MCF 10A (cell line): ENCODE measurements at regions not wholly inside any gene's neighbourhood (a gene's known extent, or its start where the extent isn't known, plus 50 kb on each side); places are given as distances from the start of the nearest gene placed in this dataset.

ENCODE experiments used
- BruUV-seq: library from RNA; stranded (reverse); fragments of 400-500 nt; replicated peaks from 2 replicates; lab custom pipeline; 2021; lab: Mats Ljungman, UMichigan
- CTCF ChIA-PET: fragments of 300-600 bp; sonication (Branson Sonifier 250); formaldehyde crosslinking; extraction: SDS; loops from one replicate; lab custom pipeline; 2021; ENCODE audit warnings: antibody characterized with exemption, inconsistent platforms; lab: Yijun Ruan, JAX
- POLR2A ChIA-PET: fragments of 300-600, 350-650 bp; sonication (Branson Sonifier 250); formaldehyde crosslinking; extraction: SDS; loops from one replicate; lab custom pipeline; 2020; ENCODE audit warnings: antibody characterized with exemption, inconsistent platforms; lab: Yijun Ruan, JAX
- DNase-seq: peaks from one replicate; pipeline ENCODE4 v3.0.0-alpha.2; 2018; ENCODE audit not compliant: unreplicated experiment
- H3K27ac Mint-ChIP-seq: one replicate; pipeline ENCODE4 v1.8.0; 2022; ENCODE audit warnings: mild to moderate bottlenecking, low read depth, mixed read lengths; ENCODE audit not compliant: unreplicated experiment
- H3K27me3 Mint-ChIP-seq: one replicate; pipeline ENCODE4 v1.8.0; 2022; ENCODE audit warnings: mixed read lengths; ENCODE audit not compliant: insufficient read depth, unreplicated experiment
- H3K36me3 Mint-ChIP-seq: one replicate; pipeline ENCODE4 v1.8.0; 2022; ENCODE audit warnings: mild to moderate bottlenecking, moderate library complexity, mixed read lengths; ENCODE audit not compliant: insufficient read depth, unreplicated experiment
- H3K4me1 Mint-ChIP-seq: one replicate; pipeline ENCODE4 v1.8.0; 2022; ENCODE audit warnings: mixed read lengths; ENCODE audit not compliant: insufficient read depth, unreplicated experiment
- H3K4me3 Mint-ChIP-seq: one replicate; pipeline ENCODE4 v1.8.0; 2022; ENCODE audit warnings: mild to moderate bottlenecking, moderate library complexity, mixed read lengths; ENCODE audit not compliant: unreplicated experiment
- H3K9me3 Mint-ChIP-seq: one replicate; pipeline ENCODE4 v1.8.0; 2022; ENCODE audit warnings: mixed read lengths; ENCODE audit not compliant: unreplicated experiment
- intact Hi-C: fragments of 100-400 bp; cut with micrococcal nuclease; formaldehyde crosslinking; loops from 2 replicates; pipeline ENCODE4 v1.14.1; 2022
- TF ChIP-seq, protein P1 (sequence below): fragments of 200-600 bp; IDR thresholded peaks from one replicate; pipeline ENCODE4 v1.8.0; 2022; ENCODE audit warnings: antibody characterized with exemption, mild to moderate bottlenecking; ENCODE audit not compliant: unreplicated experiment

DNA sequence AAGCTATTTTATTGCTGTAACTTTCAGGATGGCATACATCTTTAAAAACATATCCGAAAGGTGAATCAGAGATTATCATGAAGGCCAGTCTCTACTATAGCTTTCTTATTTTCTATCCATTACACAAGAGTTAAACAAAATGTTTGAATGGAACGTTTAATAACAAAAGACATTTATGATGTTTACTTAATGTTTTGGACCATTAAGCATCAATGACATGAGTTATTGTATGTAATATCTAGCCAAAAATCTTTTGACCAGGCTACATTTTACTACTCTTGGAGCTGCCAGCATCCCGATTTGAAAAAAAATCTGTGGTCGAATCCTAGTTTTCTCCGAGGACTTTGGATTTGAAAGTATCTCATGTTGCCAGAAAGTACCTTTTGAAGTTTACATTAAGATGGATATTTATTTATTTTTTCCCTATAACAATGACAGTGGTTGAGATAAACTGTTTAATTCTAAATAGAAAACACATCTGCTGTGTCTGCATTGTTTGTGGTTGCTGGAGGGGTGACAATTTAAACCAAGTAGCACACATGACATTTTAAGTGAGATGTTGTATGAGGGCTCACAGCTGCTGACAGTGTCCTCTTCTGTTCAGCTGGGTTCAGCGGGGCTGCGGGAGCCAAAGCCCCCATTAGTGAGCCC, 293.7 kb upstream of the TCF21 start:
- H3K27me3 Mint-ChIP-seq: no peaks in the 10 kb centered on the region
- no peaks in the 10 kb centered on the region for H3K36me3 Mint-ChIP-seq
- BruUV-seq: no TSS peak
- no peak overlapping the region for H3K27ac Mint-ChIP-seq
- intact Hi-C loops: no loop called here
- no peak overlapping the region for H3K4me3 Mint-ChIP-seq
- CTCF ChIA-PET: interaction anchor here (0.7 to 1.6 kb wide), 5 partner anchors 9 to 404 kb away, joined by 3 to 6 read pairs (median 3); no protein-coding TSS in a partner anchor
- DNase-seq: no peak
- H3K9me3 Mint-ChIP-seq: no peaks in the 10 kb centered on the region
- TF ChIP-seq, protein P1, sequence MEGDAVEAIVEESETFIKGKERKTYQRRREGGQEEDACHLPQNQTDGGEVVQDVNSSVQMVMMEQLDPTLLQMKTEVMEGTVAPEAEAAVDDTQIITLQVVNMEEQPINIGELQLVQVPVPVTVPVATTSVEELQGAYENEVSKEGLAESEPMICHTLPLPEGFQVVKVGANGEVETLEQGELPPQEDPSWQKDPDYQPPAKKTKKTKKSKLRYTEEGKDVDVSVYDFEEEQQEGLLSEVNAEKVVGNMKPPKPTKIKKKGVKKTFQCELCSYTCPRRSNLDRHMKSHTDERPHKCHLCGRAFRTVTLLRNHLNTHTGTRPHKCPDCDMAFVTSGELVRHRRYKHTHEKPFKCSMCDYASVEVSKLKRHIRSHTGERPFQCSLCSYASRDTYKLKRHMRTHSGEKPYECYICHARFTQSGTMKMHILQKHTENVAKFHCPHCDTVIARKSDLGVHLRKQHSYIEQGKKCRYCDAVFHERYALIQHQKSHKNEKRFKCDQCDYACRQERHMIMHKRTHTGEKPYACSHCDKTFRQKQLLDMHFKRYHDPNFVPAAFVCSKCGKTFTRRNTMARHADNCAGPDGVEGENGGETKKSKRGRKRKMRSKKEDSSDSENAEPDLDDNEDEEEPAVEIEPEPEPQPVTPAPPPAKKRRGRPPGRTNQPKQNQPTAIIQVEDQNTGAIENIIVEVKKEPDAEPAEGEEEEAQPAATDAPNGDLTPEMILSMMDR: no peak
- H3K4me1 Mint-ChIP-seq: peaks cover 26% of the 10 kb centered on the region
- POLR2A ChIA-PET: no interaction called here

- intact Hi-C loops: loop anchor here (5.0 kb wide), 1 partner anchor 310 kb away; no protein-coding TSS in a partner anchor
- POLR2A ChIA-PET: no interaction called here
- CTCF ChIA-PET: interaction anchor here (0.7 kb wide), 1 partner anchor 314 kb away, joined by 3 read pairs; no protein-coding TSS in a partner anchor
- peak overlapping the region; percentile 75 for H3K27ac Mint-ChIP-seq
- TF ChIP-seq, protein P1: no peak
- no peaks in the 10 kb centered on the region for H3K9me3 Mint-ChIP-seq
- H3K27me3 Mint-ChIP-seq: no peaks in the 10 kb centered on the region
- H3K4me1 Mint-ChIP-seq: no peaks in the 10 kb centered on the region
- no peaks in the 10 kb centered on the region for H3K36me3 Mint-ChIP-seq
- BruUV-seq: no TSS peak
- no peak overlapping the region for H3K4me3 Mint-ChIP-seq
- no peak for DNase-seq
Observed at GRCh38 chr6:133606852-133607251, 282.1 kb upstream of the TCF21 start.

DNA sequence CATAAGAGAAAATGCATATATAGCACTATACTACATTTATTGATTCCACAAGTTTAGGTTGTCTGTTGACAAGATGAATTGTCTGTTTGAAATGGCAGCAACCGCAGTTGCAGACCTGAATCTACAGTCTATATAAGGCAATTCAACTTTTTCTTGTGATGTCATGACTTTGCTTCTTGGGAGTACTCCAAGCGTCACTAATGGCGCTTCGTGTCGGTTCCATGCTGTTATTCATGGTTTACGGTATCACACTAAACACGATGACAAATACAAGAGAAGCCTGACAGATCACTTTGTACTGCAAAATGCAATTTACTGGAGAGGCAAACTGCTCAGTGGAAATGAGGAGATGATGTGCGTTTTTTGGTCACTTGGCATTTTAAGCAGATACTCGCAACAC, 280.3 kb upstream of the TCF21 start:
- Mint-ChIP-seq H3K36me3 (no peaks in the 10 kb centered on the region), H3K9me3 (no peaks in the 10 kb centered on the region), H3K4me1 (no peaks in the 10 kb centered on the region), H3K27ac (peak overlapping the region; percentile 40), H3K27me3 (no peaks in the 10 kb centered on the region), H3K4me3 (no peak overlapping the region)
- CTCF ChIA-PET: interaction anchor here (0.6 to 0.9 kb wide), 4 partner anchors 36 to 587 kb away, joined by 3 to 4 read pairs (median 3); no protein-coding TSS in a partner anchor
- BruUV-seq: no TSS peak
- TF ChIP-seq, protein P1: no peak
- POLR2A ChIA-PET: interaction anchor here (1.0 to 2.9 kb wide), 5 partner anchors 10 to 501 kb away, joined by 3 to 23 read pairs (median 3); no protein-coding TSS in a partner anchor
- intact Hi-C loops: loop anchor here (1.0 to 5.0 kb wide), 3 partner anchors 17 to 309 kb away; no protein-coding TSS in a partner anchor
- no peak for DNase-seq

GRCh38 chr6:133609415-133610226, 279.3 kb upstream of the TCF21 start:
- DNase-seq: peak; percentile 100
- no peak overlapping the region for H3K27ac Mint-ChIP-seq
- BruUV-seq: no TSS peak
- CTCF ChIA-PET: interaction anchor here (0.6 to 0.9 kb wide), 4 partner anchors 20 to 312 kb away, joined by 3 to 4 read pairs (median 3); no protein-coding TSS in a partner anchor
- no peaks in the 10 kb centered on the region for H3K9me3 Mint-ChIP-seq
- H3K4me1 Mint-ChIP-seq: no peaks in the 10 kb centered on the region
- intact Hi-C loops: loop anchor here (1.0 to 5.0 kb wide), 5 partner anchors 18 to 308 kb away; no protein-coding TSS in a partner anchor
- TF ChIP-seq, protein P1: no peak
- no peaks in the 10 kb centered on the region for H3K36me3 Mint-ChIP-seq
- POLR2A ChIA-PET: interaction anchor here (0.7 to 2.9 kb wide), 10 partner anchors 9 to 500 kb away, joined by 3 to 23 read pairs (median 4); no protein-coding TSS in a partner anchor
- no peak overlapping the region for H3K4me3 Mint-ChIP-seq
- H3K27me3 Mint-ChIP-seq: no peaks in the 10 kb centered on the region
